HG03432 (cell line): ENCODE measurements at regions not wholly inside any gene's neighbourhood (a gene's known extent, or its start where the extent isn't known, plus 50 kb on each side); places are given as distances from the start of the nearest gene placed in this dataset.
"Not testable (repeated sequence)": the region's sequence is repeated elsewhere in the genome, so short reads cannot be mapped to it uniquely, and the experiment has no call there.

Source experiments
- ATAC-seq: cut with Tn5 transposase; IDR thresholded peaks from one replicate; pipeline ENCODE4 v1.9.1; 2021; ENCODE audit warnings: mild to moderate bottlenecking, moderate library complexity; ENCODE audit not compliant: unreplicated experiment

- peak; percentile 41 for ATAC-seq
Observed at GRCh38 chr20:25865715-25866656, 169.3 kb upstream of the ZNF337 start.

GRCh38 chr20:25864963-25865714 is 168.5 kb upstream of the ZNF337 start:
- not testable (repeated sequence) for ATAC-seq

DNA sequence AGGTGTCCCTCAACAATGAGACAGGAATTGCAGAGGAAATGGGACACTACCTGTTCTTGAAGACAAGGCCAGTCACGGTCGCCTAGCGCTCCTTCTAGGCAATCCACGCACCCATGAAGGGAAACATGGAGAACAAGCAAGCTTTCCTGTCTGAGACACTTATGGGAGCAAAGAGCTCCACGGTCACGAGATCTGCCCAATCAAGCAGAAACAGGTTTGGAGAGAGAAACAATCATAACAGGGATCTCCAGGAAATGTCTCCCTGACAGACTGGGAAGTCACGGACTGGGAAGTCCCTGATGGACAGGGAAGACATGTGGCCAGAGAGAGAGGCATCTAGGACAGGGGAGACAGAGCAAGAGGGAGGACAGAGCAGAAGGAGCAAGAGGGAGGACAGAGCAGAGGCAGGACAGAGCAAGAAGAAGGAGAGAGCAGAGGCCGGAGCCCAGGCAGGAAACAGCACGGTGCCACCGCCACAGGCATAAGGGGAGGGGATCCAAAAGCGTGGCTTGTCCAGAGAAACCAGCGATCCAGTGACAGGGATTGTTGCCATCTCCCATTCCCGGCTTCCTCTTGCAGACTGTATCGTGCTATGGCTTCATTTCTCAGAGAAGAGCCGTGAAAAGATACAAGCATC is 167.8 kb upstream of the ZNF337 start:
- ATAC-seq = no peak

- ATAC-seq = no peak
Observed at GRCh38 chr20:25863536-25864325, 167.1 kb upstream of the ZNF337 start.

- ATAC-seq = peak; percentile 61
Observed at GRCh38 chr20:25862967-25863530, 166.4 kb upstream of the ZNF337 start.

- no peak for ATAC-seq
Observed at GRCh38 chr20:25860531-25861150, 164.0 kb upstream of the ZNF337 start.

DNA sequence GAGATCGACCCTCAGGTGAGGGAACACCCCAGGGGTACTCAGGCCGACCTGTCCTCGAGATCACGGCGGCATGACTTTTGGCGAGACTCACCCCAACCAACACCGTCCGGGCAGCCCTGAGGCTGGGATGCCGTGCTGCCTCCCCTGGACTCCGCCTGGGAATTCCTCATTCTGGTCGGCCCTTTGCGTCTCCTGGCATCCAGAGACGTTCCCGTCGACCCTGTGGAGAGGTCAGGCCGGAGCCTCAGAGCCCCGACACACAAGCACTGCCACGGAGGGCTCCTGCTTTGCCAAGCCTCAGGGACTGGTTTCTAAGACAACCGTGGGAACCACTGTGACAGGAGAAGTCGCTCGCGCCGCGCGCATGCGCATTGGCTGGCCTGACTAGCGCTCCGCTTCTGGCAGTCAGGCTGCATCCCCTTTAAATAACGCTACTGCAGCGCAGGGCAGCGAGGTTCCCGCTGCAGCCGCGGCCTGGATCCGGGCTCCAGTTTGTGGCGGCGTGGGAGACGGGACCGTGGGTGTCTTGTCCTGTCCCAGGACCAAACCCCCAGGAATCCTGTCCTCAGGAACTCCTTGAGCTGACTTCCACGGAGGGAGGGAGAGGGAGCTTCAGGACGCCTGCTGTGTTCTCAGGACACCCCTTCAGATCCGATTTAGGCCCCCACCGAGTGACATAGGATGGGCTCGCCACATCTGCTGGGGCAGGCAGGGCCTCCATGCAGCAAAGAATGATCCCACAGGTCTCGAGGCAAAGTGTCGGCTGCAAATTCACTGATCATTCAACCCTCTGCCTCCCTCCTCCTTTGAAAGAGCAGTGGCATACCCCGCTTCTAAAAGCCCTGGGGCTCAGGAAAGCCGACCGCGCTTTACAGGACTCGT is 163.2 kb upstream of the ZNF337 start:
- no peak for ATAC-seq

- ATAC-seq = no peak
Observed at GRCh38 chr20:25858495-25859425, 162.1 kb upstream of the ZNF337 start.

- ATAC-seq = not testable (repeated sequence)
Observed at GRCh38 chr20:25857091-25857788, 160.6 kb upstream of the ZNF337 start.

DNA sequence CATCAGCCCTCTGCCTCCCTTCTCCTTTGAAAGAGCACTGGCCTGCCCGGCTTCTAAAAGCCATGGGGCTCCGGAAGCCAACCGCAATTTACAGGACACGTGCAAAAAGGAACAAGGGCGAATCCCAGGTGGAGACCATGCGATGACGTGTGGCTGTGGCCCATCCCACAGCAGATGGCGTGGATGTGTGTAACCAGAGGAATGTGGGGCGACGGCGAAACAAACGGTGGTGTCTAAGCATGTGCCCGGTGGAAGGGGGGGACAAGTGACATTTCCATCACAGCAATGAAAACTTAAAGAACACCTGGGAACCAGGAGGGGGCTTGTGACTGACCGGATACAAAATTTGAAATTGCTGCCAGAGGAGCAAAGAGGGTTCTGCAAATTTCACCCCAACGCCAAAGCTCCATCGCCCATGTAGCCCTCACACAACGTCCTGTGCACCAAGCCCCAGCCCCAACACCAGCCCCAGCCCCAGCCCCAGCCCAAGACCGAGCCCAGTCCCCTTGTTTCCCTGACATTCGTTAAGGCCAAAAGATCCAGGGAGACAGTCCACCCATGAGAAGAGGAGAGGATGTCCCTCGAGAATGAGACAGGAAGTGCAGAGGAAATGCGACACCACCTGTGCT is 159.7 kb upstream of the ZNF337 start:
- ATAC-seq = no peak

- ATAC-seq = not testable (repeated sequence)
Observed at GRCh38 chr20:25855451-25856156, 159.0 kb upstream of the ZNF337 start.

DNA sequence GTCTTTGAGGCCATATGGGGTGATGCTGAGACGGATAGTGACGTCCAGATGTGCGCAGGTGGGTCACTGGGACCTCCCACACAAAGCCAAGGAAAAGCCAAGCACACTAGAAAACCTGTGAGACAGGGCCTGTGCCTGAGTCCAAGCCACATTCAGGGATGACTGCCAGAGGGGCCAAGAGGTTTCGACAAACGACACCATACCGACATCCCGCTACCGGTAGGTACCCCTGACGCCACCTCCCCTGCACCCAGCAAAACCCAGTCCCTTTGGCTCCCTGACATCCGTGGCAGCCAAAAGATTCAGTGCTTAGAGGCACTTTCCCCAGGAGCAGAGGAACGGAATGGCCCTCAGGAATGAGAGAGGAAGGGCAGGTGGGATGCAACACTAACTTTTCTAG is 158.0 kb upstream of the ZNF337 start:
- ATAC-seq = not testable (repeated sequence)

DNA sequence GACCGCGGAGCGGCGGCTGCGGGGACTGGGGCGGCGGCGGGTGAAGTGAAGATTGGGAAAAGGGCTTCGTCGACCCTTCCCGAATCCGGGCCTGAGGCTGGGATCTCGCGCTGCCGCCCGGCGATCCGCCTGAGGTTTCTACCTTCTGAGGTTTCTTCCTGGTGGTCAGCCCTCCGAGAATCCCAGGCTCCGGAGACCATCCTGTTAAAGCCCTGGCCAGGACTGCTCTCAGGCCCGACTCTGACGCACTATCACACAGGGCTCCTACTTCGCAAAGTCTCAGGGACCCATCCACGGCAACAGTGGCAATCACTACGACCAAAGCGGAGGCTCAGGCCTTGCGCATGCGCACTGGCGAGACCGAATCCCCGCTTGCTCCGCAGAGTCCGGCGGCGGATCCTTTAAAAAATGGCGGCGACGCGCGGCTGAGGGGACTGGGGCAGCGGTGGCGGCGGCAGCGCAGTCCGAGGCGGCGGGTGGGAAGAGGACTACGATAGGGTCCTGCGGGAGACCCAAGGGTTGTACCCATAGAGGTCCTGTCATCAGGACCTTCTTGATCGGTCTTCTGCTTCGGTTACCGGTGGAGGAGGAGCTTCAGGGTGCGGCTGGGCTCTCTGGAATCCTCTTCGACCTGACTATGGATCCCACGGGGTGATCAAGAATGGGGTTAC is 157.2 kb upstream of the ZNF337 start:
- not testable (repeated sequence) for ATAC-seq

DNA sequence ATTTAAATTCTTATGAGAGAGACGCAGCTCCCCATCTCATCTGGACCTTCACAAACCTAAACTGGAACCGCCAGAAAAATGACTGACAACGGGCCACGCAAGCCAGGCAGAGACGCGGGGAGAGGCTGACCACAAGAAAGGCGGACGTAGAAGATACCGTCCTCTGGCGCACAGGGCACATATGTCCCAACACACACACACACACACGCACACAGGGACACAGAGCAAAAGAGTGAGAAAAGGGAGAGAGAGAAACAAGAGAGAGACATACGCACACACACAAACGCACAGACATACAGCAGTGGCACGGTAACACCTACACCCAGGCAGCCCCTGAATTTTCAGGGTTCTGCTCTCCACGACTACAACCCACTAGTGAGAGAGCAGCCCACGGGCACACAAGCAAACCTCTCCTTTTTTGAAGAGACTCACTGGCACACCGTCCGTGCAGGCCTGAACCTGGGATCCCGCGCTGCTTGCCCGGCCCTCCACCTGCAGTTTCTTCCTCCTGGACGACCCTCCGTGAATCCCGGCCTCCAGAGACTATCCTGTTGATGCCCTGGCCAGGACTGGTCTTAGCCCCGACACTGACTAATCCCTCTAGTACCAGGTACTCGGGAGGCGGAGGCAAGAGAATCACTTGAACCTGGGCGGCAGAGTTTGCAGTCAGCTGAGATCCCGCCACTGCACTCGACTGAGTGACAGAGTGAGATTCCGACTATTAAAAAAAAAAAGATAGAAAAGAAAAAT is 156.5 kb upstream of the ZNF337 start:
- not testable (repeated sequence) for ATAC-seq

DNA sequence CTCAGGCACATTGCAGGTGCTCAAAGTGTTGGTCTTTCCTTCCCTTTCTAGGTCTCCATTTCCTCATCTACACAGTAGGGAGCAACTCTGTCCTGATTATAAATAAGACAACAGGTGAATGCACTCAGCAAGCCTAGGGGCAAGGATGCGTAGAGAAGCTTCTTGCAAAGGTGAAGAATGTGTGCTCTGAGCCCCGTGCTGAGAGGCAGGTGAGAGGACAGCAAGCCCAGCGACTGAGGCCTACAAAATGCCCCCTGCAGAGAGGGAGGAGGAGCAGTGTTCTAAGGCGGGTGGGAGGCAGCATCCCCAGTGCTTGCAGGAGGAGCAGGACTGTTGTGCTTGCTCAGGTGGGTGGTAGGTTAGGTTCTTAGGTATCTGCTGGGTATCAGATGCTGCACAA is 153.5 kb upstream of the ZNF337 start:
- not testable (repeated sequence) for ATAC-seq
